Activated naive CD4-positive, alpha-beta T cell treated with anti-CD3 and anti-CD28 coated beads, Interleukin-2, amount 50 U/mL, for 72 hours (primary cell): ENCODE measurements at regions not wholly inside any gene's neighbourhood (a gene's known extent, or its start where the extent isn't known, plus 50 kb on each side); places are given as distances from the start of the nearest gene placed in this dataset.

Source experiments
- ATAC-seq, 2 donors: fragments of 150-1000 bp; cut with Tn5 transposase; 2 replicates each; pipeline ENCODE4 v1.10.0; 2021; ENCODE audit warnings: mild to moderate bottlenecking in 2 of 2, moderate library complexity in 2 of 2
- DNase-seq, 2 donors: peaks; one replicate each; pipeline ENCODE4 v3.0.0; 2021 to 2022; ENCODE audit warnings: low spot score in 2 of 2
- H3K27ac Mint-ChIP-seq, 2 donors: one replicate each; pipeline ENCODE4 v1.8.0; 2022; ENCODE audit warnings: mild to moderate bottlenecking in 2 of 2, mixed read lengths in 2 of 2
- H3K36me3 Mint-ChIP-seq, 2 donors: one replicate each; pipeline ENCODE4 v1.8.0; 2022; ENCODE audit warnings: mixed read lengths in 2 of 2
- H3K9me3 Mint-ChIP-seq, 2 donors: one replicate each; pipeline ENCODE4 v1.8.0; 2022; ENCODE audit warnings: mixed read lengths in 2 of 2

DNA sequence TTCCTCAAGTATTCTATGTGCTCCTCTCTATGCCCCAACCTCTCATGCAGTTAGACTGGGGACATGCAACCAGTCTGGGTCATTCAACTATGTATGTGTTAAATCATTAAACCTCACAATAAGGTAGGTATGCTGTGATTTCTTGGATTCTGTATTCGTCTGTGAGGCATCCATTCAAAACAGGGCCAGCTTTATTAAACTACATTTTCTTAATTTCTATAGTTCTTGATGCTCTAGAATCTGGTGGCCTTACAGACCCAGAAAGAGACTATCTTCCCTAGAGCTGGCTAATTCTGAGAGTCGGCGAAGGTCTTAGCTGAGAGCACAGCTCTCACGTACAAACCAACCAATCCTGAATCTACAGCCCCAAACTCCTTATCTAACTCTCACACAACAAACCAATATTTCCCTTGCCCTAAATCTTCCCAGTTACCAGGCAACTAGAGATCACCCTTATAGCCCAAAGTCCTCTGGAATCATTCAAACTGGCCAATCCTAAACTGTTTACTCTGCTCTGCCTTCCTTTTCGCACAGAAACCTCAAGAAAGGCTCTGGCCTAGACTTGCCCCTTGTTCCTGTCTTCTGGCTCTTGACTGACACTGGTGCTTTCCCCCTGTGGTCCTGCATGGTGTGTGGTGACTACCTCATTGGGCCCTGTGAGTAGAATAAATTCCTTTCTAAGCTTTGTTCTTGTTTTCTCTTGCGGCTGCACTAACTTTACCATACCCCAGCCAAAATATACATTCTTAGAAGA lies 203.5 kb upstream of the TET2 start:
- peak in 1 of 2 donors; percentile 29 for ATAC-seq
- no peak for DNase-seq
- peak overlapping the region in 1 of 2 donors; percentile 58 for H3K27ac Mint-ChIP-seq

DNA sequence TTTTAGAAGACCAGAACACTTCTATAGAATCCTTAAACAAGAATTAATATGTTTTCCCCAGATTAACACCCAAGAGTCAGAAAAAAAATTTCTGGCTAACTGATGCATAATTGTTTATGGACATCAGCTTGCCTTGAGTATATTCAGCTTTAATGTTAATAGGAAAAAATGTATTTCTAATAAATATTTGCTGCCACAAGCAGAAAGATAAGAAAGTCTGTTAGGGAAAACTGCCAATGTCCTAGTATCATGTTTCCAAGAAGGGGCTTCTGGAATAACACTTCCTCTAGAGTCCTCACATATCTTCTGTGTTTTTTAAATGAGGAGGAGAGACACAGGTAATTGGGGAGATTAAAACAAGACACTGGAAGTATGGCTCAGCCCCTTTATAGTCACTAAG lies 202.1 kb upstream of the TET2 start:
- Mint-ChIP-seq H3K36me3 (no peaks in the 10 kb centered on the region), H3K27ac (no peak overlapping the region), H3K9me3 (no peaks in the 10 kb centered on the region)
- ATAC-seq (no peak), DNase-seq (no peak)

More for the DNA sequence above, 203.5 kb upstream of the TET2 start:
- Mint-ChIP-seq H3K9me3 (no peaks in the 10 kb centered on the region), H3K36me3 (no peaks in the 10 kb centered on the region)

DNA sequence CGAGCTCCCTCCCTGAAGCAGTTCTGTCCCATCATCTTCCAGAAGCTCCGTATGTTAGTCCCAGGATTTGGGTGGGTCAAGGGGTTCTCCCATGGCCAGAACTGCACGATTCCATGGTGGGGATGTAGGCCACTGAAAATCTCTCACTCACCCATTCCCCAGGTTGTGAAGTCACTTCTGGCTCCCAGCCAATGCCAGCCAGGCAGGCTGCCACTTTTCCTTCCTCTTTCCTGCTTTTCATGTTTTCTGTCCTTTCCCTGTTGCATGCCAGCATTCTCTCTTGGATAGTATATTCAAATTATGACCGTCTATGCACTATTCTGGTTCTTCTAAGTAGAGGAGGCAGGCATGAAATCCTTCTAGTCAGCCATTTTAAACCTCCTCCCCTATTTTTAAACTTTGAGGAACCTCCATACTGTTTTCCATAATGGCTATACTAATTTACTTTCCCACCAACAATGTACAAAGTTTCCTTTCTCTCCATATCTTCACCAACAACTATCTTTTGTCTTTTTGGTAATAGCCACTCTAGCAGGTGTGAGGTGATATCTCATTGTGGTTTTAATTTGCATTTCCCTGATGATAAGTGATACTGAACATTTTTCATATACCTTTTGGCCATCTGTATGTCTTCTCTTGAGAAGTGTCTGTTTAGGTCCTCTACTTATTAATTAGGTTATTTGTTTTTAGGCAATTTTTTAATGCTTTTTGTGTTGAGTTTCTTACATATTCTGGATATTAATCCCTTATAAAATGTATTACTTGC lies 182.1 kb upstream of the TET2 start:
- DNase-seq, result no peak
- ATAC-seq, result no peak
- Mint-ChIP-seq H3K9me3 (peaks cover 4 to 31% of the 10 kb centered on the region in 2 donors), H3K27ac (no peak overlapping the region), H3K36me3 (peaks cover 0 to 11% of the 10 kb centered on the region in 2 donors)

DNA sequence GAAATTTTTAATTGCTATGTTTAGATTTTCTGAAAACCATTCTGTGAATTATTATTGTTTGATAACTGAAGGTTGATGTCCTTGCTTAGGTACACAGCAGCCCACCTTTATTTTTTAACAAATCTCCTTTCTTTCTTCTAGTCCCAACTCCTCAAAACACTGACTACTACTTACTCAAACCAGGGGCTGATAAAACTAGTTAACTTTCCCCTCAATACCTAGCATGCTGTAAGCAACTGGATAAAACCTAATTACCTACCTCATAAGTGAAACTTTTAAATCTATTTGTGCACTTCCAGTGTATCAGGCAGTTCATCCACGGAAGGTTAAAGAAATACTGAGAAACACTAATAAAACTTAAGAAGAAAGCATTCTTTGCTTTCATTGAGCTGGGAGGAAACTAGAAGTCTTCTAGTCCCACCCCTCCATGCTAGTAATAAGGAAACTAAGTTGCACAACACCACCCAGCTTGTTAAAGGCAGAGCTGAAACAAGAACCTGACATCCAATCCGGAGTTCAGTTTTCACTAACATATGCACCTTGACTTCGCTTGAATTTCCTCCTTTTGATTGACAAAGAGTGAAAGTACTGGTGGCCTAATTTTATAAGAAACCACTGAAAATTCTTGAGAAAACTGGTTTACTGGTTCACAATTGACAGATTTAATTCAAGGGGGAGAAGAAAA lies 180.2 kb upstream of the TET2 start:
- DNase-seq (peak in 1 of 2 donors; percentile 34), ATAC-seq (peak; percentile 98)
- peak overlapping the region; percentile 85 to 94 for H3K27ac Mint-ChIP-seq
- peaks cover 0 to 21% of the 10 kb centered on the region in 2 donors for H3K9me3 Mint-ChIP-seq
- H3K36me3 Mint-ChIP-seq, result peaks cover 0 to 5% of the 10 kb centered on the region in 2 donors

DNA sequence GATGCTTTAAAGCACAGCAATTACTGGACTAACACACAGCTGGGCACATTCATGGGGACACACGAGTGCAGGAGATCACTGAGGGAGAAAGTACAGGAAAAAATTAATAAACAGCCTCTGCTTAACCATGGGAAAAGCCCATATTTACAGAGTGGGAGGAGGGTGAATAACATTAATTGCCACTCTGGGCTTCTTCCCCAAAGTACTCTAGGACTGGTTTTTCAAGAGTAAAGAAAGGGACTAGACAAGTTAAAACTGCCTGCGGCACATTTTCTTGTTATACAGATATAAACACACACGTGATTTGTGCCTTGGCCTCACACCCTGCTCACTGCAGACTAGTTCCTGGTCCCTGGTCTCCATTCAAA lies 179.7 kb upstream of the TET2 start:
- Mint-ChIP-seq H3K36me3 (peaks cover 0 to 5% of the 10 kb centered on the region in 2 donors), H3K9me3 (peaks cover 0 to 19% of the 10 kb centered on the region in 2 donors), H3K27ac (peak overlapping the region; percentile 85 to 94)
- ATAC-seq, result peak; percentile 35 to 51
- peak in 1 of 2 donors; percentile 6 for DNase-seq

DNA sequence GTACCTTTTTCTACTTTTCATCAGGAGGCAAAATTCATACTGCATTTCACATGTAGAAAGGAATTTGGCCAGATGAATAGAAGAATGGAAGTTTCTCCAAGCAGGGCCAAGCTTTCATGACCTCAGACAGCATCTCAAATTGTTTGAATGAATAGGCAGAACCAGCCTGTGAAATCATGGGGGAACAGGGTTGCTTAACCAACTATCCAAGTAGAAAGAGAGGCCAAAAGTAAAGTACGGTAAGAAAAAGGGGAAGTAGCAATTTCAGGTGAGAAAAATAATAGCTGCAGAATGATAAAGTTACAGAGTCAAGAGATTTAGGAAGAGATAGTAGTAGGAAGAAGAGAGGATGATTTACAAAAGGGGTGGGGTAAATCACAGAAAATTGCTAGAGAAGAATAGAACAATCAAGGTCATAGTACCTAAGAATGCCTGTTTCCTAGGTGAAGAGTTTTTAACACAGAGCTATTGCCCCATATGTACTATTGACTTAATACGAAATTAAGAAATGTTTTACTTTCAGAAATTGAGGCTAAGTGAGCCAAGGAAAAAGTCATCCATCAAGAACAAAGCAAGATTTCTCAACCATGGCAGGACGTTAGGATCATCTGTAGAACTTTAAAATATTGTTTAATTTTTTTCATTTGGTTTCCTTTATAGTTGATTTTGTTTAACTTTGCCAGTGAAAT lies 177.1 kb upstream of the TET2 start:
- no peak for DNase-seq
- H3K36me3 Mint-ChIP-seq, result peaks cover 0 to 5% of the 10 kb centered on the region in 2 donors
- no peak for ATAC-seq
- peaks cover 0 to 5% of the 10 kb centered on the region in 2 donors for H3K9me3 Mint-ChIP-seq
- H3K27ac Mint-ChIP-seq, result no peak overlapping the region

DNA sequence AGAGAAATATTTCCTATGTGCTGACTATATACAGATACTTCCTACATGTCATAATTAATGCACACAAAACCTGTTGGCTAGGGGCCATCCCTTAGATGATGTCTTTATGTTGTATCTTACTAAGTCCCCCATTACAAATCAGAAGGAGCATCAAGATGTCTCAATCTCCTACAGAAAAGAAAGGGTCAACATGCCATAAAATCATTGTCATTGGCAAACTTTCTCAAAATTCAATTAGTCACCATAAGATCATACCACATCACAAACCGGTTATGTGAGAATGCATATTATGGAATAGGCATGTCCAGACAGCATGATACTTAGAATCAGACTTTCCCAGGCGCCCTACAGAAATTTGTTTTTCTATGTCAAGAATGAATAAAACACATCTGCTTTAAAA lies 175.2 kb upstream of the TET2 start:
- ATAC-seq (no peak), DNase-seq (no peak)
- H3K27ac Mint-ChIP-seq, result no peak overlapping the region
- peaks cover 0 to 6% of the 10 kb centered on the region in 2 donors for H3K9me3 Mint-ChIP-seq
- no peaks in the 10 kb centered on the region for H3K36me3 Mint-ChIP-seq

DNA sequence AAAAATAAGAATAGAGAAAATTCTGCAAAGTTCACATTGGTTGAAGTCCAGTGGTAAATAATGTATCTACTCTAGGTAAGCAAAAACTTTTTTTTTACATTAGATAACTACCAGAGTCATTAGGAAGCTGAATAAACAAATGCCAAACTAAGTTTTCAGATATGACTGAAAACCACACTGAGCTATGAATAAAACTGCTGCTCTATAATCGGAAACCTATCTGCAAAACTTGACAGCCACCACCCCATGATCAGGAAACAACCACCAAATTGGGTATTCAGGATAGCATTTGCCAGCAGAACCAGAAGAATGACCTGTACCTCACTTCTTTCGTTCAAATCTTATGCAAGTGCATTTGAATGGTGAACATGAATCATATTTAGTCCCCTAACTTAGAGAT lies 173.0 kb upstream of the TET2 start:
- no peak for ATAC-seq
- no peak for DNase-seq
- H3K27ac Mint-ChIP-seq, result no peak overlapping the region
- peaks cover 0 to 6% of the 10 kb centered on the region in 2 donors for H3K9me3 Mint-ChIP-seq
- H3K36me3 Mint-ChIP-seq, result no peaks in the 10 kb centered on the region

DNA sequence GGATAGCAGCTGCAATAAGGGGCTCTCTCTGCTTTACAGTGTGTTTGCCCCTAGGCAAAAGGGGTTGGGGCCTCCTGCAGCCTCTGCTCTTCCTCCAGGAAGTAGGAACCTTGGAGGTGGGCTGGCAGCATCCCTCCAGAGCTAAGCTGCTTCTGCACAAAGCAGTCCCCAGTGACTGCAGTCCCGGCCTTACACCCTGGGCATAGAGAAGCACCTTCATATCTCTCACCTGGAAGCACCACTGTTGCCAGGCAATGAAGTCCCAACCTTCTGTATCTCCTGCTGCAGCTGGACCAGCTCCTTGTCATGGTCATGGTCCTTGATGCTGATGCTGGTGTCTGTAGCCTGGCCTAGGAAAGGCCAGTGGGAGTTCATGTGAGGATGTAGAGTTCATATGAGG lies 171.1 kb upstream of the TET2 start:
- DNase-seq (no peak), ATAC-seq (no peak)
- H3K36me3 Mint-ChIP-seq, result peaks cover 0 to 12% of the 10 kb centered on the region in 2 donors
- H3K9me3 Mint-ChIP-seq, result peaks cover 7 to 20% of the 10 kb centered on the region in 2 donors
- no peak overlapping the region for H3K27ac Mint-ChIP-seq

DNA sequence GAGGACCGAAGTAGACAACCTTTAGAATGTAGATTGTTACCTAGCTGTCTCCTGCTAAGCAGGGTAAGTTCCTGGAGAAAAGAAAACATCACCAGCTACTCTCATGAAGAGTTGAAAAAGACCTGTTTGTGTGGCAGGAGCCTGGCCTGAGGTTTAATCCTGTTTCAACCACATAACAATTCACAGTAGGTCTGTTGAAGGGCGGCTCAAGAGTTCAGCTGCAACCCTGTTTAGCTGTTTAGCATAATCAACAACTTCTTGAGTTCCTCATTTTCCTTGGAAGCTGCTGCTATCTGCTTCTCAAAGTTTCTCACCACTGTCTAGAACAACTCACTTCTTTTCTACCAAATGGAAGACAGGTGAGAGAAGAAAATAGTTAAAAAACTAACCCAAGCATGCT lies 170.4 kb upstream of the TET2 start:
- peaks cover 0 to 12% of the 10 kb centered on the region in 2 donors for H3K36me3 Mint-ChIP-seq
- DNase-seq (no peak), ATAC-seq (no peak)
- H3K9me3 Mint-ChIP-seq, result peaks cover 12 to 25% of the 10 kb centered on the region in 2 donors
- H3K27ac Mint-ChIP-seq, result no peak overlapping the region

DNA sequence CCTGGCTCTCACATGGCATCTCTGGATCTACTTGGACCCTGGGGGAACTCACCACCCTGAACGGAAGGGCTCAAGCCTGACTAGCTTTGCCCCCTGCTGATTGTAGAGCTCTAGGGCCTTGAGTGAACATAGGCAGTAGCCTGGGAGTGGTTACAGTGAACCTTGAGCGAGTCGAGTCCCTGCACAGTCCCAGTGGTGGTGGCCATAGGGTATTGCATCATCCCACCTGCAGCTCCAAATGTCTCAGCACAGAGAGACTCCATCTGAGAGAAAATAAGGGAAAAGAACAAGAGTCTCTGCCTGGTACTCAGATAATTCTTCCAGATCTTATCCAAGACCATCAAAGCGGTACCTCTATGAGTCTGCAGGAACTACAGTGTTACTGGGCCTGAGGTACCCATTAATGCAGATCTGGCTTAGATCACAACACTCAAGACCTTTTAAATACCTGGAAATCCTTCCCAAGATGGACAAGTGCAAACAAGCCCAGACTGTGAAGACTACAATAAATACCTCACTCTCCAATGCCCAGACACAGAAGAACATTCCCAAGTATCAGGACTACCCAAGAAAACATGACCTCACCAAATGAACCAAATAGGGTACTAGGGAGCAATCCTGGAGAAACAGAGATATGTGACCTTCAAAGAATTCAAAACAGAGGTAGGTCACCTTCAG lies 167.5 kb upstream of the TET2 start:
- H3K9me3 Mint-ChIP-seq, result peaks cover 16 to 25% of the 10 kb centered on the region in 2 donors
- no peak for ATAC-seq

DNA sequence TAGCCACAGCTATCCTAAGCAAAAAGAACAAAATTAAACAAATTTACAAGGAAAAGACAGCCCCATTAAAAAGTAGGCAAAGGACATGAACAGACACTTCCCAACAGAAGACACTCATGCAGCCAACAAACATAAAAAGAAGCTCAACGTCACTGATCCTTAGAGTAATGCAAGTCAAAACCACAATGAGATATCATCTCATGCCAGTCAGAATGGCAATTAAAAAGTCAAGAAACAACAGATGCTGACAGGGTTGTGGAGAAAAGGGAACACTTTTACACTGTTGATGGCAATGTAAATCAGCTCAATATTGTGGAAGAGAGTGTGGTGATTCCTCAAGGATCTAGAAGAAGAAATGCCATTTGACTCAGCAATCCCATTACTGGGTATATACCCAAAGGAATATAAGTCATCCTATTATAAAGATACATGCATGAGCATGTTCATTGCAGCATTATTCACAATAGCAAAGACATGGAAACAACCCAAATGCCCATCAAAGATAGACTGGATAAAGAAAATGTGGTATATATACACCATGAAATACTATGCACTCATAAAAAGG lies 163.0 kb upstream of the TET2 start:
- H3K36me3 Mint-ChIP-seq, result peaks cover 0 to 12% of the 10 kb centered on the region in 2 donors
- H3K27ac Mint-ChIP-seq, result no peak overlapping the region
- no peak for ATAC-seq
- H3K9me3 Mint-ChIP-seq, result peaks cover 16 to 19% of the 10 kb centered on the region in 2 donors
- DNase-seq, result no peak

More for the DNA sequence above, 167.5 kb upstream of the TET2 start:
- no peak for DNase-seq
- peaks cover 0 to 12% of the 10 kb centered on the region in 2 donors for H3K36me3 Mint-ChIP-seq
- H3K27ac Mint-ChIP-seq, result no peak overlapping the region

DNA sequence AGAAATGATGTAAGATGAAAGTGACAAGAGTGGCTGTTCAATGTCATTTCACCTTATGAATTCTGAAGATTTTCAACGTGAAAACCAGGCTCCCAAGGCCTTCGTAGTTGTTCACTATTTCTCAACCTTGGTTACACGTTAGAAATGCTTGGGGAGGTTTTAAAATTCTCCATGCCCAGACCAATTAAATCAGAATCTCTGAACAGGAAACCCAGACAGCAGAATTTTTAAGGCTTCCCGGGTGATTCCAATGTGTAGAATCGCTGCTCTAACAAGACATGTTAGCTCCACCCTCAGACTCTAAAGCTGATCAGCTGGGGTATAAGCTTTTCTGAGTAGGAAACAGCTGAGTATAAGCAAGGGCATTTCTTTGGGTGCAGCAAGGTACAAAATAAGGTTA lies 160.4 kb upstream of the TET2 start:
- no peak for DNase-seq
- Mint-ChIP-seq H3K9me3 (peaks cover 0 to 5% of the 10 kb centered on the region in 2 donors), H3K36me3 (no peaks in the 10 kb centered on the region), H3K27ac (no peak overlapping the region)
- no peak for ATAC-seq

DNA sequence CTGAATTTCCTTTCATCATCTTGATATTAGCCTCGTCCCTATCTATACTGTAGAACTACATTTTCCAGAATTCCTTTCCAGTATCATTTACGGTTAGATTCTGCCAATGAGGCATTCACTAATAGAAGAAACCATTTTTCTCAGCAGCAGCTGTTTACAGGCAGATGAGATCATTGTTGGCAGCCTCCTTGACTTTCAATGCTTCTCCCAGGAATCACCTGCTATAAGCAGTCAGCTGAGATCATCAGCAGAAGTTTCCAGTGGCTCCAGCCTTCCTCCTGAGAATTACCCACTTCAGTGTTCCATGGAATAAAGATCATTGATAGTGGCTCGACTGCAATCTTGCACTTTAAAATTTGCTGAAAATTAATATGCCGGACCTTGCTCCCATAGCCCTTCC lies 157.3 kb upstream of the TET2 start:
- H3K9me3 Mint-ChIP-seq, result peaks cover 0 to 6% of the 10 kb centered on the region in 2 donors
- no peak overlapping the region for H3K27ac Mint-ChIP-seq
- ATAC-seq, result no peak
- no peaks in the 10 kb centered on the region for H3K36me3 Mint-ChIP-seq
- DNase-seq, result no peak

DNA sequence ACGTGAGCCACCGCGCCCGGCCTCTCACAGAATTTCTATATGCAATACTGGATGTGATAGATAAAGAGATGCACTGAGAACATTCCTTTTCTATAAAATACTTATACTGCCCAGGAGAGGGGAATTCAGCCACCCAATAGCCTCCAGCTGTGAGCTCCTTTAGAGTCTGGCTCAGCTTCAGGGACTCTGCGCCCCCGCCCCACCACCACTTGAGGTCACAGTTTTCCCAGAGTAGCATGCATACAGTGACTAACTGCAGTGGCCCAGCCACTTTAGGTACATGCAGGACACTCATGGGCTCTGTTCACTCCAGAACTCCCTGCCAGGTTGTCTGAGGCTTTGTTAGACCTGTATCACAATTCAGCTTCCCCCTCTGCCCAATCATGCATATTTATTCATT lies 144.4 kb upstream of the TET2 start:
- Mint-ChIP-seq H3K9me3 (peaks cover 0 to 4% of the 10 kb centered on the region in 2 donors), H3K27ac (no peak overlapping the region), H3K36me3 (no peaks in the 10 kb centered on the region)
- DNase-seq (no peak), ATAC-seq (no peak)

DNA sequence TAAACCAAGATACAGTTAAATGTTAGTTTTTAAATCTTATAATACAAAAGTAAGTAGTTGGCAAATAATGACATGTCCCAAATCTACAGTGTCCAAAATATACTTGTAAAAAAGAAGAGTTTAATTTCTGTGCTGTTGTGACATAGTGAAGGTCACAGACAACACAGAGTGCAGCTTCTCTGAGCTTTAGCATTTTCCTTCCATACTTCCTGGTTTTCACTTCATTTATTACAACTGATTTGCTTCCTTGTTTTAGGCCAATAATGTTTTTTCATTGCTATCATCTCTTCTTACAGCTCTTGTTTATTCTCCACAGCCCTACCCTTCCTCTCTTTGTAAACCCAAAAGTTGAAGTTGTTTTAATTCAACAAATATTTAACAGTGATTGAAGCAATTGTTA lies 132.4 kb upstream of the TET2 start:
- DNase-seq (no peak), ATAC-seq (no peak)
- no peak overlapping the region for H3K27ac Mint-ChIP-seq
- H3K36me3 Mint-ChIP-seq, result peaks cover 9% of the 10 kb centered on the region in 2 donors
- peaks cover 8 to 19% of the 10 kb centered on the region in 2 donors for H3K9me3 Mint-ChIP-seq
